ENCODE measurements at regions not wholly inside any gene's neighbourhood (a gene's known extent, or its start where the extent isn't known, plus 50 kb on each side); places are given as distances from the start of the nearest gene placed in this dataset.

DNA sequence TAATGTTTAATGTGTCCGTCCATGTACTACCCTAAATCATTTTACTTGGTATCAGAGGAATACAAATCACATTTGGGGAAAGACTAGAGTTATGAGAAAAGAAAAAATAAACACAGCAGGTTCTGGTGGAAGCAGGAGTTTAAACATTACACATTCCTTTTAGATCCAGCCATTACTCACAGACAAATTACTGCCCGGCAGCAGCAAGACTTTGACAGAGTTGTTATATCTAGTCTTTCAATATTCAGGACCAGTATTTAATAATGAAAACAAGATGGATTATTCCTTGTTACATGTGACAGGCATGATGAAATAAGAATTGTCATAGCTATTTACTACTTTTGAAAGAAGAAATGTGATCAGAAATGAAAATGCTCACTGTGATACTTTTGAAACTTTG is 131.8 kb upstream of the GNAI1 start:
- TF ChIP-seq POLR2AphosphoS5 (IDR thresholded peaks at IDR 0.05) (no peak), POLR2A (IDR thresholded peaks at IDR 0.05) (no peak)
- TF ChIP-seq, protein P1, sequence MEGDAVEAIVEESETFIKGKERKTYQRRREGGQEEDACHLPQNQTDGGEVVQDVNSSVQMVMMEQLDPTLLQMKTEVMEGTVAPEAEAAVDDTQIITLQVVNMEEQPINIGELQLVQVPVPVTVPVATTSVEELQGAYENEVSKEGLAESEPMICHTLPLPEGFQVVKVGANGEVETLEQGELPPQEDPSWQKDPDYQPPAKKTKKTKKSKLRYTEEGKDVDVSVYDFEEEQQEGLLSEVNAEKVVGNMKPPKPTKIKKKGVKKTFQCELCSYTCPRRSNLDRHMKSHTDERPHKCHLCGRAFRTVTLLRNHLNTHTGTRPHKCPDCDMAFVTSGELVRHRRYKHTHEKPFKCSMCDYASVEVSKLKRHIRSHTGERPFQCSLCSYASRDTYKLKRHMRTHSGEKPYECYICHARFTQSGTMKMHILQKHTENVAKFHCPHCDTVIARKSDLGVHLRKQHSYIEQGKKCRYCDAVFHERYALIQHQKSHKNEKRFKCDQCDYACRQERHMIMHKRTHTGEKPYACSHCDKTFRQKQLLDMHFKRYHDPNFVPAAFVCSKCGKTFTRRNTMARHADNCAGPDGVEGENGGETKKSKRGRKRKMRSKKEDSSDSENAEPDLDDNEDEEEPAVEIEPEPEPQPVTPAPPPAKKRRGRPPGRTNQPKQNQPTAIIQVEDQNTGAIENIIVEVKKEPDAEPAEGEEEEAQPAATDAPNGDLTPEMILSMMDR (IDR thresholded peaks at IDR 0.05), result no peak

All from prostate gland (tissue), 2 donors.